IMR-90 (cell line): ENCODE measurements at regions not wholly inside any gene's neighbourhood (a gene's known extent, or its start where the extent isn't known, plus 50 kb on each side); places are given as distances from the start of the nearest gene placed in this dataset.

Experiments
- ATAC-seq: fragments of 200-7000 bp; cut with Tn5 transposase; 2 replicates; pipeline ENCODE4 v1.9.1; 2020; ENCODE audit warnings: low read depth, mild to moderate bottlenecking, moderate library complexity
- BruUV-seq: library from RNA; stranded (reverse); fragments of 400-500 nt; replicated peaks from 2 replicates; lab custom pipeline; 2021; lab: Mats Ljungman, UMichigan
- CTCF ChIA-PET: fragments of 300-600 bp; formaldehyde crosslinking; extraction: SDS; loops from one replicate; lab custom pipeline; 2021; ENCODE audit warnings: antibody characterized with exemption; lab: Yijun Ruan, JAX
- POLR2A ChIA-PET: fragments of 300-600 bp; sonication (Branson Sonifier 250); formaldehyde crosslinking; loops from one replicate; lab custom pipeline; 2022; ENCODE audit warnings: antibody characterized with exemption; ENCODE audit not compliant: unreplicated experiment; lab: Charles Lee
- DNase-seq: peaks from one replicate; pipeline ENCODE4 v3.0.0; 2013
- H2AFZ ChIP-seq: replicated peaks from 2 replicates; pipeline ENCODE3; 2013; ENCODE audit warnings: low read length, mild to moderate bottlenecking; ENCODE audit not compliant: poor library complexity
- H2AK5ac ChIP-seq: 2 replicates; pipeline ENCODE4 v1.6.1; 2013; ENCODE audit warnings: low read depth, low read length, inconsistent platforms
- H2AK9ac ChIP-seq: replicated peaks from 2 replicates; pipeline ENCODE3; 2013; ENCODE audit warnings: mild to moderate bottlenecking, low read depth, low read length, moderate library complexity; ENCODE audit not compliant: poor library complexity
- H2BK120ac ChIP-seq: 2 replicates; pipeline ENCODE4 v1.6.1; 2013; ENCODE audit warnings: low read depth, low read length, inconsistent platforms
- H2BK15ac ChIP-seq: 3 replicates; pipeline ENCODE4 v1.6.1; 2013; ENCODE audit warnings: low read depth, low read length, inconsistent platforms
- H2BK20ac ChIP-seq: 2 replicates; pipeline ENCODE4 v1.6.1; 2013; ENCODE audit warnings: low read depth, mild to moderate bottlenecking, inconsistent platforms, low read length, moderate library complexity
- H2BK5ac ChIP-seq: 2 replicates; pipeline ENCODE4 v1.6.1; 2013; ENCODE audit warnings: mild to moderate bottlenecking, low read depth, low read length, inconsistent platforms; ENCODE audit not compliant: poor library complexity, severe bottlenecking
- H3K14ac ChIP-seq: replicated peaks from 2 replicates; pipeline ENCODE4 v1.6.1; 2013; ENCODE audit warnings: low read depth, low read length, inconsistent platforms
- H3K18ac ChIP-seq: 2 replicates; pipeline ENCODE4 v1.6.1; 2013; ENCODE audit warnings: low read depth, low read length, control low read depth
- H3K23ac ChIP-seq: 2 replicates; pipeline ENCODE4 v1.6.1; 2013; ENCODE audit warnings: low read depth, low read length, inconsistent platforms
- H3K27ac ChIP-seq: 2 replicates; pipeline ENCODE4 v1.5.1; 2013; ENCODE audit warnings: mild to moderate bottlenecking, control low read depth, low read length; ENCODE audit not compliant: insufficient read depth
- H3K27me3 ChIP-seq: 2 replicates; pipeline ENCODE4 v1.6.1; 2013; ENCODE audit warnings: low read length; ENCODE audit not compliant: control insufficient read depth, insufficient read depth
- H3K36me3 ChIP-seq: 2 replicates; pipeline ENCODE4 v1.6.1; 2013; ENCODE audit warnings: low read length, mixed read lengths; ENCODE audit not compliant: control insufficient read depth, insufficient read depth
- H3K4ac ChIP-seq: 2 replicates; pipeline ENCODE4 v1.6.1; 2013; ENCODE audit warnings: low read depth, low read length, inconsistent platforms
- H3K4me1 ChIP-seq: 2 replicates; pipeline ENCODE4 v1.6.1; 2013; ENCODE audit warnings: low read length, mixed read lengths; ENCODE audit not compliant: control insufficient read depth, insufficient read depth
- H3K4me2 ChIP-seq: 2 replicates; pipeline ENCODE4 v1.6.1; 2013; ENCODE audit warnings: low read depth, mild to moderate bottlenecking, control low read depth, low read length, moderate library complexity
- H3K4me3 ChIP-seq: 2 replicates; pipeline ENCODE4 v1.5.1; 2013; ENCODE audit warnings: low read depth, mild to moderate bottlenecking, control low read depth, low read length, moderate library complexity; ENCODE audit not compliant: insufficient read depth
- H3K56ac ChIP-seq: 2 replicates; pipeline ENCODE4 v1.6.1; 2013; ENCODE audit warnings: low read length, inconsistent platforms; ENCODE audit not compliant: insufficient read depth; ENCODE audit errors: extremely low read depth
- H3K79me1 ChIP-seq, 2 experiments: 2 replicates each; pipeline ENCODE4 v1.6.1; 2013; ENCODE audit warnings: low read length in 2 of 2, inconsistent platforms in 1 of 2, low read depth in 1 of 2
- H3K9ac ChIP-seq: 2 replicates; pipeline ENCODE4 v1.6.1; 2013; ENCODE audit warnings: low read depth, low read length, control low read depth
- H3K9me1 ChIP-seq: 2 replicates; pipeline ENCODE4 v1.6.1; 2013; ENCODE audit warnings: low read length, inconsistent platforms; ENCODE audit not compliant: insufficient read depth
- H3K9me3 ChIP-seq: 2 replicates; pipeline ENCODE4 v1.6.1; 2013; ENCODE audit warnings: low read length; ENCODE audit not compliant: control insufficient read depth, insufficient read depth
- H4K20me1 ChIP-seq: 2 replicates; pipeline ENCODE4 v1.6.1; 2013; ENCODE audit warnings: low read length, inconsistent platforms; ENCODE audit not compliant: insufficient read depth
- H4K5ac ChIP-seq: 2 replicates; pipeline ENCODE4 v1.6.1; 2013; ENCODE audit warnings: mild to moderate bottlenecking, low read depth, low read length, control low read depth
- H4K8ac ChIP-seq, 2 experiments: 2 replicates each; pipeline ENCODE4 v1.6.1; 2013; ENCODE audit warnings: low read depth in 2 of 2, low read length in 2 of 2, control low read depth in 1 of 2, inconsistent platforms in 1 of 2
- H4K91ac ChIP-seq: 2 replicates; pipeline ENCODE4 v1.6.1; 2013; ENCODE audit warnings: low read depth, low read length, inconsistent platforms; ENCODE audit not compliant: insufficient read depth
- BHLHE40 ChIP-seq: fragments of 150-350 bp; IDR thresholded peaks from 2 replicates; pipeline ENCODE4 v1.6.1; 2016; ENCODE audit warnings: mild to moderate bottlenecking, low read depth, low read length
- CEBPB ChIP-seq: IDR thresholded peaks from 2 replicates; pipeline ENCODE4 v1.6.1; 2012; ENCODE audit warnings: low read depth, low read length, improper control_type of control experiment
- CHD1 ChIP-seq: IDR thresholded peaks from 2 replicates; pipeline ENCODE4 v1.6.1; 2012; ENCODE audit warnings: low read depth, low read length, improper control_type of control experiment
- FOS ChIP-seq: fragments of 150-350 bp; IDR thresholded peaks from 2 replicates; pipeline ENCODE4 v1.6.1; 2016; ENCODE audit warnings: low read depth, low read length
- MAFK ChIP-seq: IDR thresholded peaks from 2 replicates; pipeline ENCODE4 v1.6.1; 2012; ENCODE audit warnings: low read depth, low read length, improper control_type of control experiment
- MAZ ChIP-seq: IDR thresholded peaks from 2 replicates; pipeline ENCODE4 v1.6.1; 2012; ENCODE audit warnings: low read depth, mild to moderate bottlenecking, low read length, improper control_type of control experiment, moderate library complexity, borderline replicate concordance
- MXI1 ChIP-seq: IDR thresholded peaks from 2 replicates; pipeline ENCODE4 v1.6.1; 2012; ENCODE audit warnings: low read depth, mild to moderate bottlenecking, low read length, moderate library complexity, borderline replicate concordance
- NFE2L2 ChIP-seq: fragments of 150-350 bp; IDR thresholded peaks from 2 replicates; pipeline ENCODE4 v1.6.1; 2016; ENCODE audit warnings: low read depth, mild to moderate bottlenecking, low read length
- POLR2A ChIP-seq: IDR thresholded peaks from 2 replicates; pipeline ENCODE4 v1.6.1; 2012; ENCODE audit warnings: mild to moderate bottlenecking, low read depth, low read length
- RAD21 ChIP-seq: IDR thresholded peaks from 2 replicates; pipeline ENCODE4 v1.6.1; 2012; ENCODE audit warnings: low read length, improper control_type of control experiment
- RCOR1 ChIP-seq: IDR thresholded peaks from 2 replicates; pipeline ENCODE4 v1.6.1; 2012; ENCODE audit warnings: mild to moderate bottlenecking, low read length, improper control_type of control experiment; ENCODE audit not compliant: insufficient replicate concordance
- RFX5 ChIP-seq: IDR thresholded peaks from 2 replicates; pipeline ENCODE4 v1.8.0; 2012; ENCODE audit warnings: low read depth, mild to moderate bottlenecking, low read length, moderate library complexity
- WGBS, 2 experiments: methylation state at CpG; one replicate each; pipeline versions ENCODE4 v1.1.5 to v1.1.7; 2013; ENCODE audit warnings: missing lambda C conversion rate in 2 of 2; ENCODE audit not compliant: insufficient read length in 1 of 2; ENCODE audit errors: extremely low coverage in 2 of 2; 5-methylcytosine and 5-hydroxymethylcytosine counted together
- dilution Hi-C: fragments of 300-500 bp; cut with HindIII; formaldehyde crosslinking; loops from one replicate; pipeline ENCODE4 v1.14.3; 2018; ENCODE audit warnings: low sequenced_read_pairs; ENCODE audit not compliant: unreplicated experiment
- in situ Hi-C: fragments of 300-500 bp; cut with MboI; formaldehyde crosslinking; loops from 3 replicates; pipeline ENCODE4 v1.14.3; 2019; ENCODE audit warnings: low sequenced_read_pairs, inconsistent platforms, mixed read lengths
- intact Hi-C: fragments of 100-400 bp; cut with micrococcal nuclease; formaldehyde crosslinking; loops from 2 replicates; pipeline ENCODE4 v1.10.0; 2022
- TF ChIP-seq, protein P1 (sequence below): conservative IDR thresholded peaks from 2 replicates; pipeline ENCODE4 v1.5.1; 2012; ENCODE audit warnings: mild to moderate bottlenecking, low read depth, low read length, improper control_type of control experiment
- TF ChIP-seq, protein P2 (sequence below): fragments of 150-350 bp; IDR thresholded peaks from 2 replicates; pipeline ENCODE4 v1.6.1; 2017; ENCODE audit warnings: mild to moderate bottlenecking, antibody characterized with exemption, low read length, low read depth
- TF ChIP-seq, protein P3 (sequence below): fragments of 150-350 bp; IDR thresholded peaks from 2 replicates; pipeline ENCODE4 v1.6.1; 2016; ENCODE audit warnings: low read depth, mild to moderate bottlenecking, low read length, moderate library complexity, borderline replicate concordance

DNA sequence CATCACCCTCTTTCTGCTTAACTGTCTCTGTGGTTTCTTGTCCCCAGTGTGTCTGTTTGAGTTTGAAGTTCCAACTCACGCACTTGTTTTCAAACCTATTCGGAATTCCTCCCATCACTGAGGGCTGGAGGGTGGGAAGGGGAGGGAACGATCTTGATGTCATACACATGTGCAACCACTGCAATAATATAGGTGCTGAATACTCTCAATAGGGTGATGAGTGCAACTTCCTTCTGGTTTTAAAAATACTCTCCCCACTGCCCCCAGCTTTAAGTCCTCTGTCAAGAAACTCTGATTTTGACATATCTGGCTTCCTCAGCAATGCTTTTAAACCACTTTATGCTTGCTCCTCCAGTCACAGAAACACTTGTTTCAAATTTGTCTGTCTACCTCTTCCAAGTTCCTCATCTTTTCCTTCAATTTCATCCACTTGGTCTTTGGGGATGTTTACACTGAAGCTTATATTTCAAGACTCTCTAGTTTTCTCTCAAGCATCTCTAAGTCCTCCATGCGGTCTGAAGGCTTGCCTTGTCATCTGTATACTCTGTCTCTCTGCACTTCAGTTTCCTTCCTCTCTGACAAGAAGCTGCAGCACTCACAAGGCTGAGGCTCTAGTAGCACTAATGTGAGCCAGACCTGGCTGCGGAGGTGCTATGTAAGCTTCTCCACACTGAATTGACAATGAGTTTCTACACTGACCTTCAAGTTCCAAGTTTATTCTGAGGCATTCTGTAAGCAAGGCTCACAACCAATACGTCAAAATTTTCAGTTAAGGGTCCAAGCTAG, 422.3 kb downstream of the ZEB2 start:
- ChIA-PET POLR2A (no interaction called here), CTCF (no interaction called here)
- H3K9ac ChIP-seq, result peak overlapping the region; percentile 10; the same call in 1 of the 2 replicates
- H2AK5ac ChIP-seq, result peak overlapping the region; percentile 86
- in situ Hi-C loops (no loop called here), dilution Hi-C loops (no loop called here), intact Hi-C loops (loop anchor here (5.0 to 10.0 kb wide), 2 partner anchors 415 to 1657 kb away; no protein-coding TSS in a partner anchor)
- H2AFZ ChIP-seq, result peak overlapping the region; percentile 29
- H3K79me1 ChIP-seq, result peaks cover 0 to 7% of the 10 kb centered on the region in 2 experiments; a peak in 1 of 4 replicates
- H2AK9ac ChIP-seq, result no peak overlapping the region
- no TSS peak for BruUV-seq
- peak overlapping the region; percentile 86 for H3K18ac ChIP-seq
- no peaks in the 10 kb centered on the region for H3K36me3 ChIP-seq
- peak overlapping the region; percentile 84 for H2BK5ac ChIP-seq
- H3K4me1 ChIP-seq, result peaks cover 13% of the 10 kb centered on the region
- peaks cover 6% of the 10 kb centered on the region for H3K9me1 ChIP-seq
- H3K14ac ChIP-seq, result peak overlapping the region; percentile 48
- peak overlapping the region; percentile 84 for H4K5ac ChIP-seq
- WGBS, 2 experiments, result 50% methylated on average over 1 of the region's 6 CpGs; no CpG with 5 or more reads in 1 of the 2 experiments
- no peaks in the 10 kb centered on the region for H3K9me3 ChIP-seq
- H2BK20ac ChIP-seq, result peak overlapping the region; percentile 91
- peak overlapping the region; percentile 8; the same call in 1 of the 2 replicates for H3K4me2 ChIP-seq
- no peaks in the 10 kb centered on the region for H4K20me1 ChIP-seq
- peak overlapping the region; percentile 89 for H4K91ac ChIP-seq
- peak overlapping the region; percentile 66; the same call in 1 of the 2 replicates for H3K56ac ChIP-seq
- ATAC-seq, result no peak; the same call in 1 of the 2 replicates
- peak overlapping the region; percentile 36 for H3K23ac ChIP-seq
- no peak for DNase-seq
- no peak overlapping the region for H3K4me3 ChIP-seq
- peak overlapping the region; percentile 93 for H3K4ac ChIP-seq
- H4K8ac ChIP-seq, result peak overlapping the region; percentile 82 to 90
- no peaks in the 10 kb centered on the region for H3K27me3 ChIP-seq
- H3K27ac ChIP-seq, result peak overlapping the region; percentile 70
- peak overlapping the region; percentile 87 for H2BK15ac ChIP-seq
- H2BK120ac ChIP-seq, result peak overlapping the region; percentile 90
- TF ChIP-seq NFE2L2 (no peak), RFX5 (no peak), CEBPB (no peak), RAD21 (no peak), MAFK (no peak), RCOR1 (no peak), MAZ (no peak), CHD1 (no peak), MXI1 (no peak), FOS (no peak), BHLHE40 (no peak), POLR2A (no peak)
- TF ChIP-seq, protein P1, sequence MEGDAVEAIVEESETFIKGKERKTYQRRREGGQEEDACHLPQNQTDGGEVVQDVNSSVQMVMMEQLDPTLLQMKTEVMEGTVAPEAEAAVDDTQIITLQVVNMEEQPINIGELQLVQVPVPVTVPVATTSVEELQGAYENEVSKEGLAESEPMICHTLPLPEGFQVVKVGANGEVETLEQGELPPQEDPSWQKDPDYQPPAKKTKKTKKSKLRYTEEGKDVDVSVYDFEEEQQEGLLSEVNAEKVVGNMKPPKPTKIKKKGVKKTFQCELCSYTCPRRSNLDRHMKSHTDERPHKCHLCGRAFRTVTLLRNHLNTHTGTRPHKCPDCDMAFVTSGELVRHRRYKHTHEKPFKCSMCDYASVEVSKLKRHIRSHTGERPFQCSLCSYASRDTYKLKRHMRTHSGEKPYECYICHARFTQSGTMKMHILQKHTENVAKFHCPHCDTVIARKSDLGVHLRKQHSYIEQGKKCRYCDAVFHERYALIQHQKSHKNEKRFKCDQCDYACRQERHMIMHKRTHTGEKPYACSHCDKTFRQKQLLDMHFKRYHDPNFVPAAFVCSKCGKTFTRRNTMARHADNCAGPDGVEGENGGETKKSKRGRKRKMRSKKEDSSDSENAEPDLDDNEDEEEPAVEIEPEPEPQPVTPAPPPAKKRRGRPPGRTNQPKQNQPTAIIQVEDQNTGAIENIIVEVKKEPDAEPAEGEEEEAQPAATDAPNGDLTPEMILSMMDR, result no peak
- TF ChIP-seq, protein P2, sequence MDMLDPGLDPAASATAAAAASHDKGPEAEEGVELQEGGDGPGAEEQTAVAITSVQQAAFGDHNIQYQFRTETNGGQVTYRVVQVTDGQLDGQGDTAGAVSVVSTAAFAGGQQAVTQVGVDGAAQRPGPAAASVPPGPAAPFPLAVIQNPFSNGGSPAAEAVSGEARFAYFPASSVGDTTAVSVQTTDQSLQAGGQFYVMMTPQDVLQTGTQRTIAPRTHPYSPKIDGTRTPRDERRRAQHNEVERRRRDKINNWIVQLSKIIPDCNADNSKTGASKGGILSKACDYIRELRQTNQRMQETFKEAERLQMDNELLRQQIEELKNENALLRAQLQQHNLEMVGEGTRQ, result no peak
- TF ChIP-seq, protein P3, sequence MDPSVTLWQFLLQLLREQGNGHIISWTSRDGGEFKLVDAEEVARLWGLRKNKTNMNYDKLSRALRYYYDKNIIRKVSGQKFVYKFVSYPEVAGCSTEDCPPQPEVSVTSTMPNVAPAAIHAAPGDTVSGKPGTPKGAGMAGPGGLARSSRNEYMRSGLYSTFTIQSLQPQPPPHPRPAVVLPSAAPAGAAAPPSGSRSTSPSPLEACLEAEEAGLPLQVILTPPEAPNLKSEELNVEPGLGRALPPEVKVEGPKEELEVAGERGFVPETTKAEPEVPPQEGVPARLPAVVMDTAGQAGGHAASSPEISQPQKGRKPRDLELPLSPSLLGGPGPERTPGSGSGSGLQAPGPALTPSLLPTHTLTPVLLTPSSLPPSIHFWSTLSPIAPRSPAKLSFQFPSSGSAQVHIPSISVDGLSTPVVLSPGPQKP, result no peak
